ENCODE measurements at regions not wholly inside any gene's neighbourhood (a gene's known extent, or its start where the extent isn't known, plus 50 kb on each side); places are given as distances from the start of the nearest gene placed in this dataset.

DNA sequence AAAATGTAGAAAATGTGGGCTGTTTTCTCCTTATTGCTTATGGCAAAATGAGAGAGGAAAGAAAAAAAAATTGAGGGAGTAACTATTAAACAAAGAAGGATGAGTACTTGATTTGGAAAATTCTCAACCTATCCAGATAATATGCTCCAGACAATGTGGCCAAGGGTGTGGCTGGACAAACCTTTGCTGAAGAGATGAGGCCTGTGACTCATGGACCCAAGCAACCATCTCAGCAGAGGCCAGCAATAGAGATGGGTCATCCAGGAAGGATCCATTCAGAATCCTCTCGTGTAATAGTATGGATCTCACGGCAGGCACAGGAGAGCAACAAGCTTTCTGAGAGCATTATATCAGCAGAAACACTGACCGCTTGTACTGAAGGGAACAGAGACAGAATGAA is 120.3 kb upstream of the CELF2 start:
- TF ChIP-seq CTCF (IDR thresholded peaks at IDR 0.05) (no peak), POLR2A (IDR thresholded peaks at IDR 0.05) (no peak)

All from esophagus squamous epithelium (tissue), 4 donors.